Activated naive CD8-positive, alpha-beta T cell treated with anti-CD3 and anti-CD28 coated beads, Interleukin-2, amount 50 U/mL, for 24 hours (primary cell): ENCODE measurements at regions not wholly inside any gene's neighbourhood (a gene's known extent, or its start where the extent isn't known, plus 50 kb on each side); places are given as distances from the start of the nearest gene placed in this dataset.

Experiments used
- ATAC-seq: fragments of 150-1000 bp; cut with Tn5 transposase; one replicate; pipeline ENCODE4 v1.10.0; 2021
- DNase-seq: peaks from one replicate; pipeline ENCODE4 v3.0.0; 2021
- H3K27ac Mint-ChIP-seq: one replicate; pipeline ENCODE4 v1.8.0; 2021; ENCODE audit warnings: mild to moderate bottlenecking, mixed read lengths
- H3K27me3 Mint-ChIP-seq: one replicate; pipeline ENCODE4 v1.8.0; 2021; ENCODE audit warnings: mixed read lengths
- H3K36me3 Mint-ChIP-seq: one replicate; pipeline ENCODE4 v1.8.0; 2021; ENCODE audit warnings: low read depth, mixed read lengths
- H3K4me1 Mint-ChIP-seq: one replicate; pipeline ENCODE4 v1.8.0; 2021; ENCODE audit warnings: mixed read lengths
- H3K4me3 Mint-ChIP-seq: one replicate; pipeline ENCODE4 v1.8.0; 2021; ENCODE audit warnings: mild to moderate bottlenecking, moderate library complexity, mixed read lengths
- H3K9me3 Mint-ChIP-seq: one replicate; pipeline ENCODE4 v1.8.0; 2021; ENCODE audit warnings: mixed read lengths

DNA sequence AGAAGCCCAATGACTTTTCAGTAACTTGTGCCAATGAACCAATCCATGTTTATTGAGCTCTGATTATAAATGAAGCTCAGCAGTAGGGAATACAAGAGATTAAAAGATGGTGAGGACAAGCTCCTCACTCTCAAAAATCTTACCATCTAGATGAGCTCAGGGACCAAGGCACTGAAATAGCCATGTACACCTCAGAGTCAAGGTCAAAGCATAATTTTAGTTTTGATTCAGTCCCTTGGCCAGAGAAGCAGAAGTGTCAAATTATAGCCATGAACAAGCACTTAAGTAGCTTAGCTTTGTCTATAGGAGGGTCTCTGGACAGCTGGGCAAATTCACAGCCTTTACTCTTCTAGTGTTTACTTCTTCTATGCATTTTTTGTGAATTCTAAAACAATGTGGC lies 131.0 kb upstream of the DTNBP1 start:
- ATAC-seq (no peak), DNase-seq (no peak)
- no peak overlapping the region for H3K27ac Mint-ChIP-seq
- no peaks in the 10 kb centered on the region for H3K4me1 Mint-ChIP-seq
- peaks cover 1% of the 10 kb centered on the region for H3K27me3 Mint-ChIP-seq
- no peaks in the 10 kb centered on the region for H3K36me3 Mint-ChIP-seq
- peaks cover 11% of the 10 kb centered on the region for H3K9me3 Mint-ChIP-seq
- no peak overlapping the region for H3K4me3 Mint-ChIP-seq

DNA sequence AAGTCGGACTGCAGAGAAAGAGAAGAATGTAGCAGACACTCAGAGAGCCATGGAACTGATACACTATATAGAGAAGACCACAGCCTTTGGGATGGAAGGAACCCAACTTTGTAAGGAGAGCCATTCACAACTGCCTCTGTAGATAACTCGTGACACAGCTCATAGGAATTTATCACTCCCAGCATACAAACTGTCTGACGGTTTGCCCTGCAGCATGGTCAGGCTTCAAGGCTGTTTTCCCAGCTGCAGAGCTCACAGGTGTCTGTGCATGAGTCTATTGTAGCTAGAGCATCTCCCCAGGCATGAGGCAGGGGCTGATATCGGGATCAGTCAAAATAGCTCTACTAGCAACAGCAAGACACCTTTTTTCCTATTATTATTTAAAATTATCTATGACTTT lies 130.5 kb upstream of the DTNBP1 start:
- Mint-ChIP-seq H3K4me3 (no peak overlapping the region), H3K4me1 (no peaks in the 10 kb centered on the region), H3K27ac (no peak overlapping the region), H3K9me3 (peaks cover 10% of the 10 kb centered on the region), H3K36me3 (no peaks in the 10 kb centered on the region), H3K27me3 (peaks cover 3% of the 10 kb centered on the region)
- ATAC-seq (no peak), DNase-seq (no peak)

GRCh38 chr6:15792842-15793241 lies 130.0 kb upstream of the DTNBP1 start:
- Mint-ChIP-seq H3K36me3 (no peaks in the 10 kb centered on the region), H3K4me1 (no peaks in the 10 kb centered on the region), H3K9me3 (peaks cover 11% of the 10 kb centered on the region), H3K27me3 (peaks cover 6% of the 10 kb centered on the region), H3K4me3 (no peak overlapping the region), H3K27ac (no peak overlapping the region)
- ATAC-seq (no peak), DNase-seq (no peak)

DNA sequence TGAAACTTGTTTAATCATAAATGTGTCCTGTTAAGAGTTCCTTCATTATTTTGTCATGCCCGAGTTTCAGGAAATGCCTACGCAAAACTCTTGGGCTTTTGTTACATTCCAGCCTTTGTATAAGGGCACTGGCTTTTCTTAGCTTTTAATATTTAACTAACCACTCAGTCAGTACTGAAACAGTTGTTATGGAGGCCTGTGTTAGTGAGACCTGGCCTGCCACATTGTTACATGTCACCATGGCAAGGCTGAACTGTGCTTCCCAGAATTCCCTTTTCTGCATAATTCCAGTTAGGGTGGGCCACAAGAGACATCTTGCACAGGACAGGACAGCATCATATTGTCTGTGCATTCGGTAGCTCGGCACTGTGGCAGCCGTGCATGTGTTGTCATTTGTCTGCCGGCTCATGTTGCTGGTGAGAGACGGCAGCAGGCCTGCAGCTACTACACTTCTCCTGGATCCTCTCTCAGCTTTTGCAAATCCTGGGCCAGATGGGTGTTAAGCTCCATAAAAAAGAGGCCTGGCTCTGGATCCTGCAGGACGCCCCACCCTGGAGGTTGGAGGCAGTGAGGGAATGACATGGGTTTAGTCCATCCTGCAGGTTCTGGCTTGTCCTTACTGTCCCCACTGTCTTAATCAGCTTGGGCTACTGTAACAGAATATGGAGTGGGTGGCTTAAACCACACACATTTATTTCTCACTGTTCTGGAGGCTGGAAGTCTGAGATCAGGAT lies 128.8 kb upstream of the DTNBP1 start:
- Mint-ChIP-seq H3K9me3 (peaks cover 4% of the 10 kb centered on the region), H3K27me3 (peaks cover 6% of the 10 kb centered on the region), H3K36me3 (no peaks in the 10 kb centered on the region), H3K27ac (no peak overlapping the region), H3K4me3 (no peak overlapping the region), H3K4me1 (no peaks in the 10 kb centered on the region)
- DNase-seq (no peak), ATAC-seq (no peak)

GRCh38 chr6:15790116-15790515 lies 127.3 kb upstream of the DTNBP1 start:
- H3K36me3 Mint-ChIP-seq: no peaks in the 10 kb centered on the region
- ATAC-seq (no peak), DNase-seq (no peak)
- H3K4me1 Mint-ChIP-seq: no peaks in the 10 kb centered on the region
- peaks cover 6% of the 10 kb centered on the region for H3K27me3 Mint-ChIP-seq
- peaks cover 4% of the 10 kb centered on the region for H3K9me3 Mint-ChIP-seq
- H3K4me3 Mint-ChIP-seq: no peak overlapping the region
- H3K27ac Mint-ChIP-seq: no peak overlapping the region

- H3K4me1 Mint-ChIP-seq: no peaks in the 10 kb centered on the region
- H3K36me3 Mint-ChIP-seq: no peaks in the 10 kb centered on the region
- no peak for ATAC-seq
- H3K27ac Mint-ChIP-seq: no peak overlapping the region
- H3K27me3 Mint-ChIP-seq: peaks cover 4% of the 10 kb centered on the region
- peaks cover 4% of the 10 kb centered on the region for H3K9me3 Mint-ChIP-seq
- DNase-seq: no peak
- no peak overlapping the region for H3K4me3 Mint-ChIP-seq
Measured at GRCh38 chr6:15786846-15787245, 124.0 kb upstream of the DTNBP1 start.

DNA sequence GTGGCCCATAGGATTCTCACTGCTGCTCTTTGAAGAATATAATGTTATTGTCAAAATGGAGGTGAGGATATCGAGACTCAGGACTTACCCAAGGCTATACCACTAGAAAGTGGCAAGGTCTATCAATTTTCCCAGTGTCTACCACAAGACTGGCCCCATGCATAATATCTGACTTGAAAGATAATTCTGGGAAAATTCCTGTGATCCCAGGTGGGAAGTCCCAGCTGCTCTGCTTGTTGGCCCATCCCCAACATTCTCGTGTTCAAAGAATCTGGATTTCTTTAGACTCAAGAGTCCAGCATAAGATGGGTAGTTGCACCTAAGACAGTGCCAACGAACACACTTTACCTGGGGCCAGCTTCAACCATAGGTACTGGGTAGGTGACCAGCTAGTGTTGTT lies 120.7 kb upstream of the DTNBP1 start:
- Mint-ChIP-seq H3K4me3 (no peak overlapping the region), H3K36me3 (no peaks in the 10 kb centered on the region), H3K9me3 (peaks cover 4% of the 10 kb centered on the region), H3K27me3 (peaks cover 7% of the 10 kb centered on the region), H3K4me1 (peaks cover 5% of the 10 kb centered on the region), H3K27ac (no peak overlapping the region)
- no peak for ATAC-seq
- no peak for DNase-seq

- ATAC-seq (no peak), DNase-seq (no peak)
- H3K27ac Mint-ChIP-seq: no peak overlapping the region
- no peaks in the 10 kb centered on the region for H3K36me3 Mint-ChIP-seq
- peaks cover 17% of the 10 kb centered on the region for H3K4me1 Mint-ChIP-seq
- no peaks in the 10 kb centered on the region for H3K9me3 Mint-ChIP-seq
- H3K27me3 Mint-ChIP-seq: peaks cover 3% of the 10 kb centered on the region
- no peak overlapping the region for H3K4me3 Mint-ChIP-seq
Measured at GRCh38 chr6:15781890-15782289, 119.1 kb upstream of the DTNBP1 start.

DNA sequence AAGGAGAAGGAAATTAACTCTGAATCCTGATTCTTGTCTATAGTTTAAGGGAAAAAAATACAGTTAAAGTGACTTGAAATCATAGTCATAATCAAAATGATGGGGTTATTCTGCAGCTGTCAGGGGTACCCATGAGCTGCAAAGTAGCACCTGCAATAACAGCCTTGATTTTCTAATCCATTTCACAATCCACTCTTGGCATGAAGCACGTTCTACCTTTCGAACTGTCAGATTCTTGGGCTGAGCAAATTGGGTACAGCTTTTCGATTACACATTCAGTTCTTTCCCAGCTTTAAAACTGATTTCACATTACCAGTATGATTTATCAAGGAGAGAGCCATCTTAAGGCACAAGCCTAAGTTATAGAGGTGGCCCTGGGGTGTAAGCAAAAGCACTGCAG lies 118.5 kb upstream of the DTNBP1 start:
- H3K4me3 Mint-ChIP-seq: no peak overlapping the region
- no peaks in the 10 kb centered on the region for H3K9me3 Mint-ChIP-seq
- no peaks in the 10 kb centered on the region for H3K36me3 Mint-ChIP-seq
- DNase-seq: no peak
- peaks cover 3% of the 10 kb centered on the region for H3K27me3 Mint-ChIP-seq
- no peak overlapping the region for H3K27ac Mint-ChIP-seq
- peaks cover 23% of the 10 kb centered on the region for H3K4me1 Mint-ChIP-seq
- ATAC-seq: no peak

DNA sequence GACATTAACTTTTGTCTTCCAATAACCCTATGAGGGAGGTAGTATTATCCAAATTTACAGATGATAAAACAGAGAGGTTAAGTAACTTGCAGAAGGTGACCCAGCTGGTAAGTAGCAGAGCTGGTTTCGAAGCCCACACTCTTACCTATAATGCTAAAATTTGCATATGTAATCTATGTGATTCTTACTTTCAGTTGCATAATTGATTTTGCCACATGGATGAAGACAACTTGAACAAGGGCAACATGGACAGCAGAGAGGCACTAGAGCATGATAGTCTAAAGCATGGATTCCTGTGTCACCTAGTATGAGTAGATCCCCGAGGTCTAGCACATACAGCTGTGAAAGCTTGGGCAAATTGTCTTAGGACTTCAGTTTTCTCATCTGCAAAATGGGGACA lies 117.6 kb upstream of the DTNBP1 start:
- H3K4me1 Mint-ChIP-seq: peaks cover 32% of the 10 kb centered on the region
- H3K27me3 Mint-ChIP-seq: peaks cover 3% of the 10 kb centered on the region
- DNase-seq (no peak), ATAC-seq (no peak)
- H3K27ac Mint-ChIP-seq: no peak overlapping the region
- no peaks in the 10 kb centered on the region for H3K9me3 Mint-ChIP-seq
- H3K36me3 Mint-ChIP-seq: no peaks in the 10 kb centered on the region
- no peak overlapping the region for H3K4me3 Mint-ChIP-seq

- Mint-ChIP-seq H3K9me3 (no peaks in the 10 kb centered on the region), H3K4me3 (no peak overlapping the region), H3K36me3 (no peaks in the 10 kb centered on the region), H3K4me1 (peaks cover 35% of the 10 kb centered on the region), H3K27ac (no peak overlapping the region), H3K27me3 (peaks cover 3% of the 10 kb centered on the region)
- no peak for DNase-seq
- no peak for ATAC-seq
Measured at GRCh38 chr6:15779726-15780125, 116.9 kb upstream of the DTNBP1 start.

GRCh38 chr6:15776458-15776980 lies 113.7 kb upstream of the DTNBP1 start:
- H3K9me3 Mint-ChIP-seq: no peaks in the 10 kb centered on the region
- H3K4me1 Mint-ChIP-seq: peaks cover 44% of the 10 kb centered on the region
- DNase-seq (peak; percentile 18), ATAC-seq (peak; percentile 87)
- no peaks in the 10 kb centered on the region for H3K36me3 Mint-ChIP-seq
- peak overlapping the region; percentile 86 for H3K27ac Mint-ChIP-seq
- H3K27me3 Mint-ChIP-seq: peaks cover 6% of the 10 kb centered on the region
- H3K4me3 Mint-ChIP-seq: peak overlapping the region; percentile 42

DNA sequence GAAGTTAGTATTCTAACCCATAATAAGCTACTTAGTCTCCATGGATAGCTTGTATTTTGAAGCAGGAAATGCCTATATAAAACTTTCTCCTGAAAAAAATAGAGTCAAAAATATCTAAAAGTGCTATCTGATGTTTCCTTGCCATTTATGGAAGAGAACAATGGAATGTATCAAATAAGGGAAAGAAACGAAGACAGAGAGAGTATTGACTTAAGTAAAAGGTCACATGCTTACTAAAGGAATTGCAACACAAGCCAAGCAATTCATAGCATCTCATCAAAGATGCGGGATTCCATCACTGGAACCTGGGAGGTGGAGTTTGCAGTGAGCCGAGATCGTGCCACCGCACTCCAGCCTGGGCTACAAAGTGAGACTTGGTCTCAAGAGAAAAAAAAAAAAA lies 112.9 kb upstream of the DTNBP1 start:
- H3K36me3 Mint-ChIP-seq: no peaks in the 10 kb centered on the region
- peak overlapping the region; percentile 86 for H3K27ac Mint-ChIP-seq
- no peak for ATAC-seq

GRCh38 chr6:15775076-15775634 lies 112.3 kb upstream of the DTNBP1 start:
- DNase-seq (no peak), ATAC-seq (no peak)
- H3K4me1 Mint-ChIP-seq: peaks cover 55% of the 10 kb centered on the region
- H3K36me3 Mint-ChIP-seq: no peaks in the 10 kb centered on the region
- H3K27ac Mint-ChIP-seq: no peak overlapping the region
- no peak overlapping the region for H3K4me3 Mint-ChIP-seq
- H3K27me3 Mint-ChIP-seq: peaks cover 6% of the 10 kb centered on the region
- no peaks in the 10 kb centered on the region for H3K9me3 Mint-ChIP-seq

More for the DNA sequence above, 112.9 kb upstream of the DTNBP1 start:
- peaks cover 6% of the 10 kb centered on the region for H3K27me3 Mint-ChIP-seq
- no peaks in the 10 kb centered on the region for H3K9me3 Mint-ChIP-seq
- peaks cover 51% of the 10 kb centered on the region for H3K4me1 Mint-ChIP-seq
- DNase-seq: no peak
- peak overlapping the region; percentile 42 for H3K4me3 Mint-ChIP-seq

- Mint-ChIP-seq H3K9me3 (no peaks in the 10 kb centered on the region), H3K27ac (no peak overlapping the region), H3K36me3 (no peaks in the 10 kb centered on the region), H3K4me1 (peaks cover 61% of the 10 kb centered on the region), H3K4me3 (no peak overlapping the region), H3K27me3 (peaks cover 6% of the 10 kb centered on the region)
- DNase-seq (no peak), ATAC-seq (no peak)
Measured at GRCh38 chr6:15773806-15774410, 111.1 kb upstream of the DTNBP1 start.
